ENCODE measurements at regions not wholly inside any gene's neighbourhood (a gene's known extent, or its start where the extent isn't known, plus 50 kb on each side); places are given as distances from the start of the nearest gene placed in this dataset.
"Not testable (repeated sequence)": the region's sequence is repeated elsewhere in the genome, so short reads cannot be mapped to it uniquely, and the experiment has no call there.

- DNase-seq = no peak
Observed at GRCh38 chr5:99878830-99879229, 656.3 kb upstream of the FAM174A start.

GRCh38 chr5:99866740-99867139 is 668.4 kb upstream of the FAM174A start:
- DNase-seq = no peak

GRCh38 chr5:99865159-99865558 is 670.0 kb upstream of the FAM174A start:
- no peak for DNase-seq

- DNase-seq = no peak
Observed at GRCh38 chr5:99835791-99836190, 699.4 kb upstream of the FAM174A start.

GRCh38 chr5:99827136-99827535 is 708.0 kb upstream of the FAM174A start:
- no peak for DNase-seq

GRCh38 chr5:99817796-99818195 is 717.4 kb upstream of the FAM174A start:
- no peak for DNase-seq

- DNase-seq = no peak
Observed at GRCh38 chr5:99814321-99815063, 720.7 kb upstream of the FAM174A start.

- no peak for DNase-seq
Observed at GRCh38 chr5:99808657-99809230, 726.4 kb upstream of the FAM174A start.

- no peak for DNase-seq
Observed at GRCh38 chr5:99807346-99807745, 727.8 kb upstream of the FAM174A start.

- peak in 1 of 2 donors; percentile 1 for DNase-seq
Observed at GRCh38 chr5:99795031-99795430, 740.1 kb upstream of the FAM174A start.

GRCh38 chr5:99788482-99788881 is 746.7 kb upstream of the FAM174A start:
- DNase-seq = no peak

GRCh38 chr5:99775189-99775588 is 760.0 kb upstream of the FAM174A start:
- DNase-seq = no peak

GRCh38 chr5:99773290-99773689 is 761.9 kb upstream of the FAM174A start:
- DNase-seq = no peak

GRCh38 chr5:99771296-99771695 is 763.9 kb upstream of the FAM174A start:
- DNase-seq = no peak

GRCh38 chr5:99765011-99765410 is 770.2 kb upstream of the FAM174A start:
- no peak for DNase-seq

GRCh38 chr5:99763021-99763774 is 772.0 kb upstream of the FAM174A start:
- DNase-seq = no peak

- DNase-seq = no peak
Observed at GRCh38 chr5:99747342-99747741, 787.8 kb upstream of the FAM174A start.

GRCh38 chr5:99733146-99733545 is 802.0 kb upstream of the FAM174A start:
- DNase-seq = not testable (repeated sequence)

GRCh38 chr5:99730653-99731052 is 801.8 kb upstream of the CHD1 start:
- DNase-seq = not testable (repeated sequence)

- no peak for DNase-seq
Observed at GRCh38 chr5:99724732-99725290, 796.0 kb upstream of the CHD1 start.

GRCh38 chr5:99721506-99721905 is 792.7 kb upstream of the CHD1 start:
- no peak for DNase-seq

GRCh38 chr5:99715921-99716320 is 787.1 kb upstream of the CHD1 start:
- no peak for DNase-seq

GRCh38 chr5:99706160-99706559 is 777.4 kb upstream of the CHD1 start:
- DNase-seq = no peak

- DNase-seq = no peak
Observed at GRCh38 chr5:99702565-99702964, 773.8 kb upstream of the CHD1 start.

Measured in hippocampal formation (tissue), 2 donors.